WTC11 (cell line): ENCODE measurements at regions not wholly inside any gene's neighbourhood (a gene's known extent, or its start where the extent isn't known, plus 50 kb on each side); places are given as distances from the start of the nearest gene placed in this dataset.

ENCODE experiments used
- ATAC-seq: fragments of 200-7000 bp; cut with Tn5 transposase; 2 replicates; pipeline ENCODE4 v1.10.0; 2021; ENCODE audit warnings: mild to moderate bottlenecking, moderate library complexity
- CTCF ChIA-PET: fragments of 300-600 bp; sonication (Branson Sonifier 250); formaldehyde crosslinking; loops from one replicate; lab custom pipeline; 2021; ENCODE audit warnings: antibody characterized with exemption; lab: Charles Lee
- POLR2A ChIA-PET: fragments of 350-600 bp; sonication (Branson Sonifier 250); formaldehyde crosslinking; loops from one replicate; lab custom pipeline; 2021; ENCODE audit warnings: antibody characterized with exemption; lab: Charles Lee
- DNase-seq: peaks from one replicate; pipeline ENCODE4 v3.0.0; 2021; ENCODE audit warnings: low spot score
- H3K27ac Mint-ChIP-seq: 2 replicates; pipeline ENCODE4 v1.8.0; 2021; ENCODE audit warnings: mixed read lengths
- H3K27me3 Mint-ChIP-seq: 2 replicates; pipeline ENCODE4 v1.8.0; 2021; ENCODE audit warnings: low read depth, mild to moderate bottlenecking, moderate library complexity, mixed read lengths
- H3K36me3 Mint-ChIP-seq: 2 replicates; pipeline ENCODE4 v1.8.0; 2021; ENCODE audit warnings: mixed read lengths
- H3K4me1 Mint-ChIP-seq: 2 replicates; pipeline ENCODE4 v1.8.0; 2022; ENCODE audit warnings: mixed read lengths
- H3K4me3 Mint-ChIP-seq: 2 replicates; pipeline ENCODE4 v1.8.0; 2021; ENCODE audit warnings: mild to moderate bottlenecking, moderate library complexity, mixed read lengths
- H3K9me3 Mint-ChIP-seq: 2 replicates; pipeline ENCODE4 v1.8.0; 2021; ENCODE audit warnings: mixed read lengths
- CBFB ChIP-seq: sonication (generic); formaldehyde crosslinking; IDR thresholded peaks from 2 replicates; pipeline ENCODE4 v1.8.1; 2022; ENCODE audit warnings: mild to moderate bottlenecking, low read depth, missing genetic modification reagents
- E2F4 ChIP-seq: sonication (generic); formaldehyde crosslinking; IDR thresholded peaks from 2 replicates; pipeline ENCODE4 v1.8.1; 2022; ENCODE audit warnings: low read depth, mild to moderate bottlenecking, moderate library complexity, missing genetic modification reagents, borderline replicate concordance
- EMX1 ChIP-seq: fragments of 250-450 bp; sonication (Bioruptor Pico); IDR thresholded peaks from 2 replicates; pipeline ENCODE4 v1.8.0; 2021; ENCODE audit warnings: mild to moderate bottlenecking
- GRHL2 ChIP-seq: fragments of 250-450 bp; sonication (Bioruptor Pico); IDR thresholded peaks from 2 replicates; pipeline ENCODE4 v1.8.0; 2022; ENCODE audit warnings: mild to moderate bottlenecking, moderate library complexity; ENCODE audit not compliant: insufficient replicate concordance, severe bottlenecking
- GTF2I ChIP-seq: fragments of 250-450 bp; sonication (Bioruptor Pico); conservative IDR thresholded peaks from 2 replicates; pipeline ENCODE4 v1.4.0; 2021; ENCODE audit warnings: mild to moderate bottlenecking
- HMGA2 ChIP-seq: fragments of 250-450 bp; sonication (Bioruptor Pico); IDR thresholded peaks from 2 replicates; pipeline ENCODE4 v1.4.0; 2021; ENCODE audit warnings: mild to moderate bottlenecking, moderate library complexity
- JUN ChIP-seq: sonication (generic); formaldehyde crosslinking; IDR thresholded peaks from 2 replicates; pipeline ENCODE4 v1.8.0; 2023; ENCODE audit warnings: mild to moderate bottlenecking, missing genetic modification reagents
- MLX ChIP-seq: sonication (generic); formaldehyde crosslinking; IDR thresholded peaks from 2 replicates; pipeline ENCODE4 v1.8.1; 2023; ENCODE audit warnings: mild to moderate bottlenecking, missing genetic modification reagents, moderate library complexity
- OVOL2 ChIP-seq: fragments of 250-450 bp; sonication (Bioruptor Pico); IDR thresholded peaks from 2 replicates; pipeline ENCODE4 v1.9.0; 2021; ENCODE audit warnings: mild to moderate bottlenecking, borderline replicate concordance
- SMAD4 ChIP-seq: sonication (generic); formaldehyde crosslinking; IDR thresholded peaks from 2 replicates; pipeline ENCODE4 v1.8.0; 2022; ENCODE audit warnings: mild to moderate bottlenecking, missing genetic modification reagents
- ZNF121 ChIP-seq: sonication (generic); formaldehyde crosslinking; IDR thresholded peaks from 2 replicates; pipeline ENCODE4 v1.8.0; 2023; ENCODE audit warnings: missing genetic modification reagents
- ZNF219 ChIP-seq: sonication (generic); formaldehyde crosslinking; IDR thresholded peaks from 2 replicates; pipeline ENCODE4 v1.8.0; 2023; ENCODE audit warnings: missing genetic modification reagents, mild to moderate bottlenecking, borderline replicate concordance
- ZNF317 ChIP-seq: sonication (generic); formaldehyde crosslinking; IDR thresholded peaks from 2 replicates; pipeline ENCODE4 v1.8.1; 2023; ENCODE audit warnings: low read depth, mild to moderate bottlenecking, moderate library complexity, missing genetic modification reagents, borderline replicate concordance
- ZNF671 ChIP-seq: fragments of 250-450 bp; sonication (Bioruptor Pico); IDR thresholded peaks from 2 replicates; pipeline ENCODE4 v1.8.0; 2021; ENCODE audit warnings: mild to moderate bottlenecking
- TF ChIP-seq, protein P1 (sequence below): sonication (generic); formaldehyde crosslinking; IDR thresholded peaks from 2 replicates; pipeline ENCODE4 v1.8.1; 2023; ENCODE audit warnings: mild to moderate bottlenecking, missing genetic modification reagents, moderate library complexity
- TF ChIP-seq, protein P2 (sequence below): sonication (generic); formaldehyde crosslinking; IDR thresholded peaks from 2 replicates; pipeline ENCODE4 v1.8.0; 2022; ENCODE audit warnings: mild to moderate bottlenecking, missing genetic modification reagents
- TF ChIP-seq, protein P3 (sequence below): sonication (generic); formaldehyde crosslinking; IDR thresholded peaks from 2 replicates; pipeline ENCODE4 v1.8.0; 2023; ENCODE audit warnings: mild to moderate bottlenecking, missing genetic modification reagents

DNA sequence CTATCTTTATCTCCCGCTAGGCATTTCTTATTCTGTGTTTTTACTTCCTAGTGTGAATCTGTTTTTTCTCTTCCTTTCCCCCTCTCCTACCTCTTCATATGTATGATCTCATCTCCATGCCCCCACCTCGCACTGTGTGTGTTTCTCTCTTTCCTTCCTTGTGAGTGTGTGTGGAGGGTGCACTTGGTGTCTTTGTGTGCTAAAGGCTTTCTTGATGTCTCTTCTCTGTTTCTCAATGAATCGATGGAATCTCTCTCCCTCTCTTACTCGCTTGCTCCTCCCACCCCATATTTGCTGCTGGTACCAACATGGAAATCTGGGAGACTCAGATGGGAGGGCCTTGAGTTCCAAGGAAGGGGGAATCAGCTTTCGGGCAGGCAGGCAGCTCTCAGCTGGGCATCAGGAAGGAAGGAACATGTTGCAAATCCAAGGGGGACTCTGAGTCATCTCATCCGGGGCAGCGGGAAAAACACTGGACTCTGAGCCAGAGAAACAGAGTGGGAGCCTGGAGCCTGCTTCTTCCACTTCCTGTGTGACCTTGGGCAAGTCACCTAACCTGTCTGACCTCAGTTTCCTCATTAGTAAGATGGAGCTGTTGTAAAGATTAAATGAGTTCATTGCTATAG lies 147.5 kb downstream of the PTPRU start:
- ChIA-PET CTCF (interaction anchor here (0.8 to 2.0 kb wide), 4 partner anchors 13 to 319 kb away, joined by 3 to 7 read pairs (median 4); no protein-coding TSS in a partner anchor), POLR2A (no interaction called here)
- H3K27ac Mint-ChIP-seq = no peak overlapping the region
- no peak for ATAC-seq
- peaks cover 10% of the 10 kb centered on the region for H3K27me3 Mint-ChIP-seq
- H3K4me3 Mint-ChIP-seq = no peak overlapping the region
- TF ChIP-seq ZNF121 (CRISPR knock-in tag) (no peak), ZNF317 (CRISPR knock-in tag) (no peak), CBFB (CRISPR knock-in tag) (no peak), GRHL2 (CRISPR knock-in tag) (no peak), ZNF671 (no peak), JUN (no peak), HMGA2 (CRISPR knock-in tag) (no peak), SMAD4 (CRISPR knock-in tag) (no peak), MLX (CRISPR knock-in tag) (no peak), ZNF219 (CRISPR knock-in tag) (no peak)
- TF ChIP-seq, protein P1, sequence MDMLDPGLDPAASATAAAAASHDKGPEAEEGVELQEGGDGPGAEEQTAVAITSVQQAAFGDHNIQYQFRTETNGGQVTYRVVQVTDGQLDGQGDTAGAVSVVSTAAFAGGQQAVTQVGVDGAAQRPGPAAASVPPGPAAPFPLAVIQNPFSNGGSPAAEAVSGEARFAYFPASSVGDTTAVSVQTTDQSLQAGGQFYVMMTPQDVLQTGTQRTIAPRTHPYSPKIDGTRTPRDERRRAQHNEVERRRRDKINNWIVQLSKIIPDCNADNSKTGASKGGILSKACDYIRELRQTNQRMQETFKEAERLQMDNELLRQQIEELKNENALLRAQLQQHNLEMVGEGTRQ = no peak
- TF ChIP-seq, all 79 proteins: peak for 0
- Mint-ChIP-seq H3K4me1 (peaks cover 8% of the 10 kb centered on the region), H3K36me3 (peaks cover 11% of the 10 kb centered on the region), H3K9me3 (peaks cover 20% of the 10 kb centered on the region)
- DNase-seq = no peak

GRCh38 chr1:29382851-29383745 lies 146.8 kb downstream of the PTPRU start:
- ChIA-PET CTCF (interaction anchor here (0.6 to 2.0 kb wide), 4 partner anchors 13 to 320 kb away, joined by 3 to 5 read pairs (median 4); no protein-coding TSS in a partner anchor), POLR2A (no interaction called here)
- DNase-seq (no peak), ATAC-seq (no peak)
- Mint-ChIP-seq H3K36me3 (peaks cover 18% of the 10 kb centered on the region), H3K27ac (peak overlapping the region; percentile 9; the same call in 1 of the 2 replicates), H3K4me1 (peaks cover 8% of the 10 kb centered on the region), H3K9me3 (peaks cover 28% of the 10 kb centered on the region), H3K4me3 (no peak overlapping the region), H3K27me3 (peaks cover 10% of the 10 kb centered on the region)
- TF ChIP-seq EMX1 (no peak), GTF2I (CRISPR knock-in tag) (no peak), E2F4 (no peak), ZNF671 (no peak), OVOL2 (CRISPR knock-in tag) (no peak)
- TF ChIP-seq, protein P2, sequence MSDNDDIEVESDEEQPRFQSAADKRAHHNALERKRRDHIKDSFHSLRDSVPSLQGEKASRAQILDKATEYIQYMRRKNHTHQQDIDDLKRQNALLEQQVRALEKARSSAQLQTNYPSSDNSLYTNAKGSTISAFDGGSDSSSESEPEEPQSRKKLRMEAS (CRISPR knock-in tag) = no peak

DNA sequence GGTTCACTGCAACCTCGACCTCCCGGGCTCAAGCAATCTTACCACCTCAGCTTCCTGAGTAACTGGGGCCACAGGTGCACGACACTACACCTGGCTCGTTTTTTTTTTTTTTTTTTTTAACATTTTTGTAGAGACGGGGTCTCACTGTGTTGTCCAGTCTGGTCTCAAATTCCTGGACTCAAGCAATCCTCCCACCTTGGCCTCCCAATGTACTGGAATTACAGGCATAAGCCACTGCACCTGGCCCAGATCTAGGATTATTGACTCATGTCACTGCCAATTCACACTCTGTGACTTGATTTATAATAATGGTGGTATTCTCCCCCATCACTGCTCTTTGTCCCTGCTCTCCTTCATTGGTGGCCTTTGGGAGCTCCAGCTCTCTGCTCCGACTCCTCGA lies 145.1 kb downstream of the PTPRU start:
- Mint-ChIP-seq H3K27me3 (peaks cover 14% of the 10 kb centered on the region), H3K36me3 (peaks cover 32% of the 10 kb centered on the region), H3K27ac (no peak overlapping the region), H3K9me3 (peaks cover 43% of the 10 kb centered on the region), H3K4me1 (peaks cover 8% of the 10 kb centered on the region), H3K4me3 (no peak overlapping the region)
- ChIA-PET POLR2A (no interaction called here), CTCF (interaction anchor here (0.9 to 1.0 kb wide), 2 partner anchors 32 to 322 kb away, joined by 3 to 5 read pairs; no protein-coding TSS in a partner anchor)
- TF ChIP-seq ZNF121 (CRISPR knock-in tag) = peak; percentile 34; the same call in 1 of the 2 replicates
- TF ChIP-seq, protein P3, sequence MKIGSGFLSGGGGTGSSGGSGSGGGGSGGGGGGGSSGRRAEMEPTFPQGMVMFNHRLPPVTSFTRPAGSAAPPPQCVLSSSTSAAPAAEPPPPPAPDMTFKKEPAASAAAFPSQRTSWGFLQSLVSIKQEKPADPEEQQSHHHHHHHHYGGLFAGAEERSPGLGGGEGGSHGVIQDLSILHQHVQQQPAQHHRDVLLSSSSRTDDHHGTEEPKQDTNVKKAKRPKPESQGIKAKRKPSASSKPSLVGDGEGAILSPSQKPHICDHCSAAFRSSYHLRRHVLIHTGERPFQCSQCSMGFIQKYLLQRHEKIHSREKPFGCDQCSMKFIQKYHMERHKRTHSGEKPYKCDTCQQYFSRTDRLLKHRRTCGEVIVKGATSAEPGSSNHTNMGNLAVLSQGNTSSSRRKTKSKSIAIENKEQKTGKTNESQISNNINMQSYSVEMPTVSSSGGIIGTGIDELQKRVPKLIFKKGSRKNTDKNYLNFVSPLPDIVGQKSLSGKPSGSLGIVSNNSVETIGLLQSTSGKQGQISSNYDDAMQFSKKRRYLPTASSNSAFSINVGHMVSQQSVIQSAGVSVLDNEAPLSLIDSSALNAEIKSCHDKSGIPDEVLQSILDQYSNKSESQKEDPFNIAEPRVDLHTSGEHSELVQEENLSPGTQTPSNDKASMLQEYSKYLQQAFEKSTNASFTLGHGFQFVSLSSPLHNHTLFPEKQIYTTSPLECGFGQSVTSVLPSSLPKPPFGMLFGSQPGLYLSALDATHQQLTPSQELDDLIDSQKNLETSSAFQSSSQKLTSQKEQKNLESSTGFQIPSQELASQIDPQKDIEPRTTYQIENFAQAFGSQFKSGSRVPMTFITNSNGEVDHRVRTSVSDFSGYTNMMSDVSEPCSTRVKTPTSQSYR (CRISPR knock-in tag) = no peak
- DNase-seq (no peak), ATAC-seq (no peak)
